CD4-positive, alpha-beta T cell treated with Interferon gamma for 1 hour (primary cell): ENCODE measurements at regions not wholly inside any gene's neighbourhood (a gene's known extent, or its start where the extent isn't known, plus 50 kb on each side); places are given as distances from the start of the nearest gene placed in this dataset.
A peak's percentile ranks its signal among the peaks of the same experiment; 100 is the strongest.
"Not testable (repeated sequence)": the region's sequence is repeated elsewhere in the genome, so short reads cannot be mapped to it uniquely, and the experiment has no call there.

Source experiments
- DNase-seq: peaks from one replicate; pipeline ENCODE4 v3.0.0-alpha.2; 2020

- no peak for DNase-seq
These were observed 168.1 kb upstream of the SATB1 start for GRCh38 chr3:18593231-18593630.

GRCh38 chr3:18591120-18591519 lies 166.0 kb upstream of the SATB1 start:
- no peak for DNase-seq

GRCh38 chr3:18586076-18586475 lies 160.9 kb upstream of the SATB1 start:
- no peak for DNase-seq

- no peak for DNase-seq
These were observed 160.1 kb upstream of the SATB1 start for GRCh38 chr3:18585004-18585968.

- DNase-seq, result no peak
These were observed 155.1 kb upstream of the SATB1 start for GRCh38 chr3:18580268-18580667.

- no peak for DNase-seq
These were observed 154.5 kb upstream of the SATB1 start for GRCh38 chr3:18579661-18580060.

- DNase-seq, result no peak
These were observed 150.4 kb upstream of the SATB1 start for GRCh38 chr3:18575573-18575972.

GRCh38 chr3:18572809-18573208 lies 147.7 kb upstream of the SATB1 start:
- DNase-seq, result no peak

GRCh38 chr3:18567293-18567692 lies 142.2 kb upstream of the SATB1 start:
- no peak for DNase-seq

GRCh38 chr3:18562364-18563154 lies 137.4 kb upstream of the SATB1 start:
- no peak for DNase-seq

- DNase-seq, result peak; percentile 44
These were observed 134.2 kb upstream of the SATB1 start for GRCh38 chr3:18559331-18559842.

- no peak for DNase-seq
These were observed 133.4 kb upstream of the SATB1 start for GRCh38 chr3:18558507-18558906.

GRCh38 chr3:18557216-18557615 lies 132.1 kb upstream of the SATB1 start:
- no peak for DNase-seq

- DNase-seq, result peak; percentile 44
These were observed 131.5 kb upstream of the SATB1 start for GRCh38 chr3:18556503-18557135.

GRCh38 chr3:18556001-18556408 lies 130.9 kb upstream of the SATB1 start:
- no peak for DNase-seq

GRCh38 chr3:18552579-18553105 lies 127.5 kb upstream of the SATB1 start:
- not testable (repeated sequence) for DNase-seq

- no peak for DNase-seq
These were observed 121.5 kb upstream of the SATB1 start for GRCh38 chr3:18546632-18547031.

GRCh38 chr3:18544146-18544545 lies 119.0 kb upstream of the SATB1 start:
- no peak for DNase-seq

- DNase-seq, result no peak
These were observed 113.5 kb upstream of the SATB1 start for GRCh38 chr3:18538463-18539230.

GRCh38 chr3:18533039-18533438 lies 107.9 kb upstream of the SATB1 start:
- no peak for DNase-seq

GRCh38 chr3:18531662-18532061 lies 106.5 kb upstream of the SATB1 start:
- no peak for DNase-seq

- DNase-seq, result no peak
These were observed 104.5 kb upstream of the SATB1 start for GRCh38 chr3:18529631-18530030.
